ENCODE measurements at regions not wholly inside any gene's neighbourhood (a gene's known extent, or its start where the extent isn't known, plus 50 kb on each side); places are given as distances from the start of the nearest gene placed in this dataset.

DNA sequence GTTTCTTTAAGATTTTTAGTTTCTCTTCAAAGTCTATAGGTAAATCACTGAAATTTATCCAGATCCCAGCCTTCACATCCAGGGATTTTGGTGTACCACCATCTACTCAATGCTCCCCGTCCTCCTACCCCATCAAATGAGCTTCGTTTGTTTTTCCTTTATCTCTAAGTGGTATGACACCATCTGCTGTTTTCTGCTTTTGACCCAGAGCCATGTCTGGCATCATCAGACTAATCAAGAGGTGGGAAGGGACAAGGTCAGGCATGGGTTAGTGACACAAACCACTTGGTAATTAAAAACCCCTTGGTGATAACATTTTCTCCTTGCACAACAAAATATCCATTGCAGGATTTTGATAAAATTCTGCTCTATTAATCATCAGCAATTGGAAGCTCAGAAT, 92.7 kb upstream of the GOLGA8J start:
- TF ChIP-seq EZH2 (IDR thresholded peaks at IDR 0.05; ENCODE audit: insufficient read depth, poor library complexity, severe bottlenecking): no peak
- TF ChIP-seq EZH2phosphoT487 (IDR thresholded peaks at IDR 0.05; ENCODE audit: insufficient read depth, low read depth): no peak
